Dendritic cell treated with granulocyte-macrophage colony-stimulating factor and Interleukin-4, amounts not matched to agents 40 ng/mL and 50 ng/mL, for 4 days (primary cell): ENCODE measurements at regions not wholly inside any gene's neighbourhood (a gene's known extent, or its start where the extent isn't known, plus 50 kb on each side); places are given as distances from the start of the nearest gene placed in this dataset.

Source experiments
- H3K27ac Mint-ChIP-seq: one replicate; pipeline ENCODE4 v1.8.0; 2022; ENCODE audit warnings: mild to moderate bottlenecking, mixed read lengths
- H3K27me3 Mint-ChIP-seq: one replicate; pipeline ENCODE4 v1.8.0; 2022; ENCODE audit warnings: mild to moderate bottlenecking, mixed read lengths
- H3K36me3 Mint-ChIP-seq: one replicate; pipeline ENCODE4 v1.8.0; 2022; ENCODE audit warnings: low read depth, mixed read lengths
- H3K4me1 Mint-ChIP-seq: one replicate; pipeline ENCODE4 v1.8.0; 2022; ENCODE audit warnings: low read depth, mixed read lengths
- H3K4me3 Mint-ChIP-seq: one replicate; pipeline ENCODE4 v1.8.0; 2022; ENCODE audit warnings: mild to moderate bottlenecking, moderate library complexity, mixed read lengths
- H3K9me3 Mint-ChIP-seq: one replicate; pipeline ENCODE4 v1.8.0; 2022; ENCODE audit warnings: mixed read lengths
- intact Hi-C: fragments of 100-400 bp; cut with micrococcal nuclease; formaldehyde crosslinking; loops from one replicate; pipeline ENCODE4 v1.15.0; 2022

DNA sequence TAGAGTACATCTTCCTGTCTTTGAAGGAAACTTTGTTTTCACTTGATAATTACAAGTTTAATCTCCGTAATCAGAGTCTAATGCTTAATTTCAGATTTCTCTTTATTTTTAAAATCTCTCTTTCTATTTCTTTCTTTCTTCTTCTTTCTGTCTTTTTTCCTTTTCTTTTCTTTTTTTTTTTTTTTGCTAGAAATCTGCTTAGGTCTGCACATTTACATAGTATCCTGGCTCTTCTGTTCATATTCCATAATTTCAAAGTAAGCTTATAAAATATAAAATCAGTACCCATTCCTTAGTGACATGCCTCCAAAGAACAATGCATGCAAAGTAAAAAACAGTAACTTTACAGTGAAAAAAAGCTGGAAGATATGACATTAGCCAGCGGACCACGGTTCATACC, 601.7 kb upstream of the VSTM2A start:
- no peak overlapping the region for H3K4me3 Mint-ChIP-seq
- no peaks in the 10 kb centered on the region for H3K4me1 Mint-ChIP-seq
- H3K27me3 Mint-ChIP-seq: no peaks in the 10 kb centered on the region
- peaks cover 21% of the 10 kb centered on the region for H3K9me3 Mint-ChIP-seq
- H3K36me3 Mint-ChIP-seq: no peaks in the 10 kb centered on the region
- intact Hi-C loops: no loop called here
- H3K27ac Mint-ChIP-seq: no peak overlapping the region

DNA sequence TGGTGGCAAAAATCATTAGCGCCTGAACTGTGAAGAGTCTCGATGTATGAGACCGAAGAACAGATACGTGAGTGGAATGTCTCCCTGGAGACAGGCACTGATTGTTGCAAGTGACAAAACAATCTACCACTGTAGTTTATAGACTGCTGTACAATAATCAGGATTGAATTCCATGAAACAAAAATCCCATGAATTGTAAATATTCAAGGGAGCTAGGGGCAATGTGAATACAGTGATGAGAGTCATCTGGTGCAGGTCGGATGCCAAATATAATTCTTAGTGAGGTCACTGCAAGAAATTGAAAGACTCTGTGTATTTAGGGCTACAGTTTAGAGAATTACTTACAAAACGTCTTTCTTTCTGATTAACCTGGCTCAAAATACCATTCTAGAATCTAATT, 594.4 kb upstream of the VSTM2A start:
- Mint-ChIP-seq H3K9me3 (peaks cover 26% of the 10 kb centered on the region), H3K27ac (no peak overlapping the region), H3K4me1 (no peaks in the 10 kb centered on the region), H3K4me3 (no peak overlapping the region), H3K27me3 (no peaks in the 10 kb centered on the region), H3K36me3 (no peaks in the 10 kb centered on the region)
- intact Hi-C loops: no loop called here

DNA sequence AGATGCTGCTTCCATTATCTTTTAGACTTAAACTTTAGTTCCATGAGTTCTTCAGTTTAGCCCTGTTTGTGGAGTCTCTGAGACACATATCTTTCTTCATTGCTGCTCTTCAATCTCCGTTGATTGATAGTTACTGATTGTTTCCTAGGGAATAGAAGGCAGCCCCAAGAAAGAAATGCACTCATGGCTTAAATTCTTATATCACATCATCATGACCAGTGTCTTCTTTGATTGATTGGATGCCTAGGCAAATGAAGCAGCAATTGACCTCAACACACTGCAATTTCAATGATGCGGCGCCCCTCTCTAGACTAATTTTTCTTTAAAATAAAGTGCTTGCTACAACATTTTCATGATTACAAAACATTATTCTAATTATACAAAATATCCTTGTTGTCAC, 576.5 kb upstream of the VSTM2A start:
- no peaks in the 10 kb centered on the region for H3K4me1 Mint-ChIP-seq
- intact Hi-C loops: no loop called here
- H3K9me3 Mint-ChIP-seq: peaks cover 28% of the 10 kb centered on the region
- H3K27me3 Mint-ChIP-seq: no peaks in the 10 kb centered on the region
- H3K36me3 Mint-ChIP-seq: no peaks in the 10 kb centered on the region
- no peak overlapping the region for H3K4me3 Mint-ChIP-seq
- H3K27ac Mint-ChIP-seq: no peak overlapping the region

- intact Hi-C loops: no loop called here
- H3K27me3 Mint-ChIP-seq: no peaks in the 10 kb centered on the region
- H3K4me3 Mint-ChIP-seq: no peak overlapping the region
- H3K9me3 Mint-ChIP-seq: peaks cover 37% of the 10 kb centered on the region
- no peaks in the 10 kb centered on the region for H3K36me3 Mint-ChIP-seq
- H3K27ac Mint-ChIP-seq: no peak overlapping the region
- no peaks in the 10 kb centered on the region for H3K4me1 Mint-ChIP-seq
Measured at GRCh38 chr7:53983480-53983879, 558.7 kb upstream of the VSTM2A start.

DNA sequence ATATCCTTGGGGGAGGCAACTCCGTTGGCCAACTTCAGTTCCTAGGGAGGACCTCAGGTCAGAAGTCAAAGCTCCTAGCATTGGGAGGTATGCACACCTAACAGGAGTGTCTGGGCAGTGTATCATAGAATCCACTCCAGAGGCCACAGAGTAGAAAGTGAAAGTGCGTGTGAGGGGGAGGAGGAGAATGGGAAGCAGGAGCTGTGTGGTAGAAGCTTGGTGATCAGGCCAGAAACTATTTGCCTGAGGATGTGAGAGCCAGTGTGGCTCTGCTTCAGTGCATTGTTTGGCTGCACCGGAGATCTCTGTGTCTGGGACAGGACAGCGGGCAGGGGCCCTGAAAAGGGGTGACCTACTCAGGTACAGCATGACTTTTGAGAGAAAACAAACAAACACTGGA, 557.4 kb upstream of the VSTM2A start:
- Mint-ChIP-seq H3K27me3 (no peaks in the 10 kb centered on the region), H3K4me3 (no peak overlapping the region), H3K27ac (no peak overlapping the region), H3K9me3 (peaks cover 35% of the 10 kb centered on the region), H3K4me1 (no peaks in the 10 kb centered on the region), H3K36me3 (no peaks in the 10 kb centered on the region)
- intact Hi-C loops: no loop called here

- H3K27ac Mint-ChIP-seq: no peak overlapping the region
- no peak overlapping the region for H3K4me3 Mint-ChIP-seq
- intact Hi-C loops: no loop called here
- H3K27me3 Mint-ChIP-seq: no peaks in the 10 kb centered on the region
- no peaks in the 10 kb centered on the region for H3K36me3 Mint-ChIP-seq
- H3K9me3 Mint-ChIP-seq: peaks cover 40% of the 10 kb centered on the region
- no peaks in the 10 kb centered on the region for H3K4me1 Mint-ChIP-seq
Measured at GRCh38 chr7:53988376-53988775, 553.8 kb upstream of the VSTM2A start.

DNA sequence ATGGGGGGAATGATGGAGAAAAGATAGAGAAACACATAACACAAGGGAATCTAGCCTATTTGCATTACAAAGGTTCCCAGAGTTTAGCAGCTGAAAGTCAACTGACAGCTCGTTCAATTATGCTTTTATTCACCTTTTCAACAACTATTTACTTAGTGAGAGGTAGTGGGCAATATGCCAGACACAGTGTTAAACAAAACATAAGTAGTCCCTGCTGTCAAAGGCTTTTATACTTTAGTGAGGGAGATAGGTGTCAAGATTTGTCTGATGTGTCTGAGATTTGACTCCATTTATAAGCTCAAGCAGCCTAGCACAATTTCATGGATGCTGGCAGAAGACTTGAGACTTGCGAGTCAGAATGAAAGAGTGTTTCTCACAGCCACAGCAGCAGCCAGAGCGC, 549.0 kb upstream of the VSTM2A start:
- Mint-ChIP-seq H3K36me3 (no peaks in the 10 kb centered on the region), H3K4me3 (no peak overlapping the region), H3K27ac (no peak overlapping the region), H3K9me3 (peaks cover 22% of the 10 kb centered on the region), H3K4me1 (no peaks in the 10 kb centered on the region), H3K27me3 (no peaks in the 10 kb centered on the region)
- intact Hi-C loops: no loop called here

- H3K4me3 Mint-ChIP-seq: no peak overlapping the region
- no peaks in the 10 kb centered on the region for H3K27me3 Mint-ChIP-seq
- no peaks in the 10 kb centered on the region for H3K36me3 Mint-ChIP-seq
- peaks cover 10% of the 10 kb centered on the region for H3K9me3 Mint-ChIP-seq
- no peak overlapping the region for H3K27ac Mint-ChIP-seq
- no peaks in the 10 kb centered on the region for H3K4me1 Mint-ChIP-seq
- intact Hi-C loops: no loop called here
Measured at GRCh38 chr7:53996876-53997275, 545.3 kb upstream of the VSTM2A start.

DNA sequence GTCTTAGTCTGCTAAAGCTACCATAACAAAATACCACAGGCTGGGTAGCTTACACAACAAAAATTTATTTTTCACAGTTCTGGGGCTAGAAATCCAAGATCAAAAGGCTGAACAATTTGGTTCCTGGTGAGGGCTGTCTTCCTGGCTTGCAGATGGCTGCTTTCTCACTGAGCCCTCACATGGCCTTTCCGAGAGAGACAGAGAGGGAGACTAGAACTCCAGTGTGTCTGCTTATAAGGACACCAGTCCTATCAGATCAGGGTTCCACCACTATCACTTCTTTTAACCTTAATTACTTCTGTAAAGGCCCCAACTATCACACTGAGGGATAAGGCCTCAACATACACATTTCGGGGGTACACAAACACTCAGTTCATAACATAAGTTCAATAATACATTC, 527.4 kb upstream of the VSTM2A start:
- H3K4me1 Mint-ChIP-seq: no peaks in the 10 kb centered on the region

GRCh38 chr7:54015251-54015650, 526.9 kb upstream of the VSTM2A start:
- H3K9me3 Mint-ChIP-seq: peaks cover 48% of the 10 kb centered on the region

More for the DNA sequence above, 527.4 kb upstream of the VSTM2A start:
- Mint-ChIP-seq H3K36me3 (no peaks in the 10 kb centered on the region), H3K9me3 (peaks cover 53% of the 10 kb centered on the region), H3K4me3 (no peak overlapping the region), H3K27ac (no peak overlapping the region), H3K27me3 (no peaks in the 10 kb centered on the region)
- intact Hi-C loops: no loop called here

DNA sequence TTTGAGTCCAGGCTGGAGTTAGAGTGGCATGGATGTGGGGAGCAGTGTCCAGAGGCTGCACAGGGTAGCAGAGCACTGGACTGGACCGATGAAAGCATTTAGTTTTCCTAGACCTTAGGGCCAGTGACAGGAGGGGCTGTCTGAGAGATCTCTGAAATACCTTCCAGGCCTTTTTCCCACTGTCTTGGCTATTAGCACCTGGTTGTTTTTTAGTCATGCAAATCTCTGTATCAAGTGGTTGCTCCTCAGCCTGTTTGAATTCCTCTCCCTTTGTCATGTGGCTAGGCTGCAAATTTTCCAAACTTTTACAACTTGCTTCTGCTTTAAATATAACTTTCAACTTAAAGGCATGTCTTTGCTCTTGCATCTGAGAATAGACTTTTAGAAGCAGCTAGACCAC, 504.3 kb upstream of the VSTM2A start:
- H3K36me3 Mint-ChIP-seq: no peaks in the 10 kb centered on the region
- intact Hi-C loops: no loop called here
- H3K4me3 Mint-ChIP-seq: no peak overlapping the region
- no peaks in the 10 kb centered on the region for H3K27me3 Mint-ChIP-seq
- H3K4me1 Mint-ChIP-seq: no peaks in the 10 kb centered on the region
- no peak overlapping the region for H3K27ac Mint-ChIP-seq
- peaks cover 29% of the 10 kb centered on the region for H3K9me3 Mint-ChIP-seq

More at GRCh38 chr7:54015251-54015650, 526.9 kb upstream of the VSTM2A start:
- Mint-ChIP-seq H3K27ac (no peak overlapping the region), H3K27me3 (no peaks in the 10 kb centered on the region), H3K36me3 (no peaks in the 10 kb centered on the region), H3K4me3 (no peak overlapping the region), H3K4me1 (no peaks in the 10 kb centered on the region)
- intact Hi-C loops: no loop called here

DNA sequence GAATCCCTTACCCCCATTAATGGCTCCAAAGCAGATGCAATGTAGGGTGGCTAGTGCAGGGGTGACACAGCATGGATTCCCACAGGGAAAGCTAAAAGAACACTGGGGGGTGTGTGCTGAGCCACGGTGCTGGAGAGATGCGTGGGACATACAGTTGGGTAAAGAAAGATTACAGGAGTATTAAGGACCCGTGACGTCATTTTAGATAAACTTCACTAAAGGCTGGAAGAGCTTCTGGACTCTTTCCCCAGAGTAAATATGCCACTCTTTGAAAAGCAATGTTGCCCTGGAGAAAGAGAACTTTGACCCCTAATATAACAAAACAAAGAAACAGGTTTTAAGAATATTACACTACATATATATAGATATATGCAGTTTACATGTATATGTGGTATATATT, 481.5 kb upstream of the VSTM2A start:
- no peak overlapping the region for H3K27ac Mint-ChIP-seq
- H3K36me3 Mint-ChIP-seq: no peaks in the 10 kb centered on the region
- intact Hi-C loops: no loop called here
- peaks cover 32% of the 10 kb centered on the region for H3K9me3 Mint-ChIP-seq
- no peaks in the 10 kb centered on the region for H3K27me3 Mint-ChIP-seq
- no peak overlapping the region for H3K4me3 Mint-ChIP-seq
- H3K4me1 Mint-ChIP-seq: no peaks in the 10 kb centered on the region

- Mint-ChIP-seq H3K27me3 (no peaks in the 10 kb centered on the region), H3K9me3 (peaks cover 43% of the 10 kb centered on the region), H3K4me1 (no peaks in the 10 kb centered on the region), H3K36me3 (no peaks in the 10 kb centered on the region), H3K4me3 (no peak overlapping the region), H3K27ac (no peak overlapping the region)
- intact Hi-C loops: no loop called here
Measured at GRCh38 chr7:54066643-54067042, 475.5 kb upstream of the VSTM2A start.

DNA sequence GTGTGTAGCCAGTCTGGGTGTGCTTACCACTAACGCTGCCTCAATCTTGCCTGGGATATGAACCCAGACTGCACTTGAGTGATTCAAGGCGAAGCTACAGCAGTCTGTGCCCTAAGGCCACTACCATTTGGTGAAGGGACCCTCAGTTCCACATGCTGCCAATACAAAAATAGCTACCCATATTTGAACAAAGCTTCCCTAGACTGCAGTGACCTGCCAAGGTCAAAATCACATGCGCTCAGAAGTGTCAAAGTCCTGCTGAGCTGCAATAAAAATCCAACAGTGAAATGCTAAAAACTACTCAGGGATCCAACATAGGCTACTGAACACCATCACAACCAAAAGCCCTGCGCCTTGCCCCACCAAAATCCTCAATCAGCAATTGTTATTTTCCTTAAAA, 472.3 kb upstream of the VSTM2A start:
- no peak overlapping the region for H3K27ac Mint-ChIP-seq
- no peaks in the 10 kb centered on the region for H3K36me3 Mint-ChIP-seq
- no peaks in the 10 kb centered on the region for H3K27me3 Mint-ChIP-seq
- intact Hi-C loops: no loop called here
- H3K9me3 Mint-ChIP-seq: peaks cover 50% of the 10 kb centered on the region
- H3K4me1 Mint-ChIP-seq: no peaks in the 10 kb centered on the region
- H3K4me3 Mint-ChIP-seq: no peak overlapping the region

DNA sequence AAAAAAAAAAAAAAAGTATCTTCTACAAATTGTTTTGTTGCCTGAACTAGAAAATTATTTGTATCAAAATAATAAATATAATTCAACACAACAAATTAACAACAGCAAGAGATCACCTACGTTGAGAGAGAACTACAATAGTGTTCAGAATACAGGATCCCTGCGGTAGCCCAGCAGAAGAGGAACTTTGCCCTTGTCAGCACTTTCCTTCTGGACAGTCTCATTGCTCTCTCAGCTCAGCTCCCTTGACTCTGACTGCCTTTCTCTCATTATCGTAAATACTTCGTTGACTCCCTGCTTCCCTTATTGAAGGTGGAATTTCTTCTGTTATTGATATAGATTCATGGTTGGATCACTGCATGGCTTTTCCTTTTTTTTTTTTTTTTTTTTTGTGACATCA, 469.5 kb upstream of the VSTM2A start:
- H3K4me3 Mint-ChIP-seq: no peak overlapping the region
- intact Hi-C loops: no loop called here
- H3K27me3 Mint-ChIP-seq: no peaks in the 10 kb centered on the region
- H3K9me3 Mint-ChIP-seq: peaks cover 41% of the 10 kb centered on the region
- no peaks in the 10 kb centered on the region for H3K4me1 Mint-ChIP-seq
- no peak overlapping the region for H3K27ac Mint-ChIP-seq
- no peaks in the 10 kb centered on the region for H3K36me3 Mint-ChIP-seq
